GM21576 (cell line): ENCODE measurements at regions not wholly inside any gene's neighbourhood (a gene's known extent, or its start where the extent isn't known, plus 50 kb on each side); places are given as distances from the start of the nearest gene placed in this dataset.
"Not testable (repeated sequence)": the region's sequence is repeated elsewhere in the genome, so short reads cannot be mapped to it uniquely, and the experiment has no call there.

ENCODE experiments used
- ATAC-seq: cut with Tn5 transposase; IDR thresholded peaks from one replicate; pipeline ENCODE4 v1.9.1; 2021; ENCODE audit warnings: mild to moderate bottlenecking, moderate library complexity; ENCODE audit not compliant: unreplicated experiment

GRCh38 chr6:71810880-71811279, 75.5 kb upstream of the RIMS1 start:
- ATAC-seq, result no peak

DNA sequence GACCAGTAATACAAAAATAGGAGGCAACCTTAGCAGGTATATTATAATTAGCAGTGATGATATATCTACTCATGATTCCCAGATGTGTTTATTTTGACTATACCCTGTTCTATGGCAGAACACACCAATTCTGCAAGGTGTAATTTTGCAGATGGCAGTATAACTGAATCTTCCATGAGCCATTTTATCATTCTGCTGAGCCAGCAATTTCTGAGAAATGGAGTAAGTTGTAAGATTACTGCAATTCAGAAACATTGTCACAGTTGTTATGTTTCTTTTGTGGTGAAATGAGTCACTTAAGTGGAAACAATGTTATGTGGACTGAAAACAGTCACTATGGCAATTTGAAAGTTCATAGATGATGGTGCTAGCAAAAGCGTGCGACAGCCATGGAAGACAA, 63.7 kb upstream of the RIMS1 start:
- no peak for ATAC-seq

GRCh38 chr6:71832110-71832764, 54.1 kb upstream of the RIMS1 start:
- not testable (repeated sequence) for ATAC-seq
